ENCODE measurements at regions not wholly inside any gene's neighbourhood (a gene's known extent, or its start where the extent isn't known, plus 50 kb on each side); places are given as distances from the start of the nearest gene placed in this dataset.
"Not testable (repeated sequence)": the region's sequence is repeated elsewhere in the genome, so short reads cannot be mapped to it uniquely, and the experiment has no call there.

DNA sequence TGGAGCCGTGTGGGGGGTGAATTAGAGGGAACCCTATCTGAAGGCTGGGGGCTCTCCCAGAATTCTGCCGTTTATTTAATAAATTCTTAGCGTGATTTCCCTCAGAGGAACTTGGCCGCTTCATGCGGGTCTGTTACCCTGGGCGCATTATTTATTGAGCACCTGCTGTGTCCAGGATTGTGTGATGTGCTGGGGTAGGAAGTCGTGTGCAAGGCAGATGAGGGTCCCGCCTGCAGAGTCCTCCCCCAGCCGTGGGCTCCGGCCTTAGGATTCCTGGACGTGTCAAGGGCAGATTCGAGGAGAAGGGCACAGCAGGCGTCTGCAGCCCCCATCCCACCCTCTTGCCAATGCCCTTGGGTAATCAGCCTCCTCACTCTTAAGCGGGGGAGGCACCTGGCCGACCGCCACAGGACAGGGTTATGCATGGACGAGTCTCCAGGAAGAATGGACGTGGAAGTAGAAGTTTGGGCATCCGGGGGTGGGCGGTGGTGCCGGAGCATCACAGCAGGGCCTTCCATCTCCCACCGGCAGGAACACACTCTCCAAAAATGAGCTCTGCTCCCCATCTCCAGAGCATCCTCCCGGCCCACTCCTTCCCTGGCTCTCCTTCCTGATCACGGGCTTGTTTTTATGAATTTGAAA is 233.3 kb upstream of the C1orf174 start:
- Histone ChIP-seq H3K4me3 (no peak overlapping the region), H3K27ac (no peak overlapping the region), H3K36me3 (no peaks in the 10 kb centered on the region), H3K27me3 (no peaks in the 10 kb centered on the region), H3K9me3 (peaks cover 0 to 4% (median 1%) of the 10 kb centered on the region in 4 donors), H3K4me1 (no peaks in the 10 kb centered on the region)
- WGBS, 2 donors = 69 to 75% methylated on average over 21 to 24 of the region's 24 CpGs
- no peak for DNase-seq (ENCODE audit: low spot score in 2 of 2)
- TF ChIP-seq, protein P1, sequence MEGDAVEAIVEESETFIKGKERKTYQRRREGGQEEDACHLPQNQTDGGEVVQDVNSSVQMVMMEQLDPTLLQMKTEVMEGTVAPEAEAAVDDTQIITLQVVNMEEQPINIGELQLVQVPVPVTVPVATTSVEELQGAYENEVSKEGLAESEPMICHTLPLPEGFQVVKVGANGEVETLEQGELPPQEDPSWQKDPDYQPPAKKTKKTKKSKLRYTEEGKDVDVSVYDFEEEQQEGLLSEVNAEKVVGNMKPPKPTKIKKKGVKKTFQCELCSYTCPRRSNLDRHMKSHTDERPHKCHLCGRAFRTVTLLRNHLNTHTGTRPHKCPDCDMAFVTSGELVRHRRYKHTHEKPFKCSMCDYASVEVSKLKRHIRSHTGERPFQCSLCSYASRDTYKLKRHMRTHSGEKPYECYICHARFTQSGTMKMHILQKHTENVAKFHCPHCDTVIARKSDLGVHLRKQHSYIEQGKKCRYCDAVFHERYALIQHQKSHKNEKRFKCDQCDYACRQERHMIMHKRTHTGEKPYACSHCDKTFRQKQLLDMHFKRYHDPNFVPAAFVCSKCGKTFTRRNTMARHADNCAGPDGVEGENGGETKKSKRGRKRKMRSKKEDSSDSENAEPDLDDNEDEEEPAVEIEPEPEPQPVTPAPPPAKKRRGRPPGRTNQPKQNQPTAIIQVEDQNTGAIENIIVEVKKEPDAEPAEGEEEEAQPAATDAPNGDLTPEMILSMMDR (IDR thresholded peaks at IDR 0.05) = no peak
- TF ChIP-seq EP300 (IDR thresholded peaks at IDR 0.05) = no peak
- TF ChIP-seq POLR2A (IDR thresholded peaks at IDR 0.05) = no peak

GRCh38 chr1:4133939-4134321 is 233.9 kb upstream of the C1orf174 start:
- H3K27me3 ChIP-seq = no peaks in the 10 kb centered on the region
- no peaks in the 10 kb centered on the region for H3K4me1 ChIP-seq
- 49 to 59% methylated on average over 9 of the region's 9 CpGs for WGBS, 2 donors
- no peaks in the 10 kb centered on the region for H3K36me3 ChIP-seq
- TF ChIP-seq POLR2A (IDR thresholded peaks at IDR 0.05) = no peak
- TF ChIP-seq, protein P1 (IDR thresholded peaks at IDR 0.05) = no peak
- TF ChIP-seq EP300 (IDR thresholded peaks at IDR 0.05) = no peak
- no peak for DNase-seq (ENCODE audit: low spot score in 2 of 2)
- peaks cover 0 to 4% (median 1%) of the 10 kb centered on the region in 4 donors for H3K9me3 ChIP-seq
- H3K4me3 ChIP-seq = no peak overlapping the region
- no peak overlapping the region for H3K27ac ChIP-seq

- not testable (repeated sequence) for H3K27me3 ChIP-seq, H3K4me1 ChIP-seq
These were observed 235.8 kb upstream of the C1orf174 start for GRCh38 chr1:4135853-4136252.

GRCh38 chr1:4137621-4138415 is 237.7 kb upstream of the C1orf174 start:
- no peak overlapping the region for H3K4me3 ChIP-seq
- peaks cover 0 to 4% (median 1%) of the 10 kb centered on the region in 4 donors for H3K9me3 ChIP-seq
- 26 to 32% methylated on average over 14 of the region's 14 CpGs for WGBS, 2 donors
- TF ChIP-seq, protein P1 (IDR thresholded peaks at IDR 0.05) = no peak
- TF ChIP-seq EP300 (IDR thresholded peaks at IDR 0.05) = no peak
- no peak for TF ChIP-seq POLR2A (IDR thresholded peaks at IDR 0.05)
- H3K36me3 ChIP-seq = no peaks in the 10 kb centered on the region
- H3K27ac ChIP-seq = no peak overlapping the region
- DNase-seq (ENCODE audit: low spot score in 2 of 2) = no peak
- peaks cover 0 to 5% of the 10 kb centered on the region in 2 donors for H3K27me3 ChIP-seq
- H3K4me1 ChIP-seq = no peaks in the 10 kb centered on the region

More at GRCh38 chr1:4135853-4136252, 235.8 kb upstream of the C1orf174 start:
- not testable (repeated sequence) for H3K27ac ChIP-seq; H3K36me3 ChIP-seq; H3K9me3 ChIP-seq; DNase-seq (ENCODE audit: low spot score in 2 of 2); H3K4me3 ChIP-seq

DNA sequence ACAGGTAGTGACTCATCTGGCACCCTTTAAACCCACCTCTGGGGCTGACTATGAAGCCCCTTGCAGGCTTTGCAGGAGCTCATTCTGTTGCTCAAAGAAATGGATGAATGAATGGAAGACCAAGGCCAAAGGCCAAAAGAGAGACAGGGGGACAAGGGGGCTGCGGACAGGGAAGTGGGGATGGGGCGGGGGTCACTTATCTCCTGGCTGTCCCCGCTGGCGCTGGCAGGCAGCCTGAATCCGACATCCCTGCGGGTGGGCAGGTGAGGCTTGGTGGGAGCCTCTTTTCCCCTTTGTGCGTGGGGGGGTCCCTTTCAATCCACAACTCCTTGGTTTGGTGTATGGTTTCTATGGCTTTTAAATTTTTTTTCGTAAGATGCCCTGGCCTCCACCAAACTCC is 239.6 kb upstream of the C1orf174 start:
- peaks cover 0 to 5% of the 10 kb centered on the region in 2 donors for H3K27me3 ChIP-seq
- H3K36me3 ChIP-seq = no peaks in the 10 kb centered on the region
- TF ChIP-seq EP300 (IDR thresholded peaks at IDR 0.05) (no peak), POLR2A (IDR thresholded peaks at IDR 0.05) (no peak)
- TF ChIP-seq, protein P1 (IDR thresholded peaks at IDR 0.05) = no peak
- no peak for DNase-seq (ENCODE audit: low spot score in 2 of 2)
- no peaks in the 10 kb centered on the region for H3K4me1 ChIP-seq
- peaks cover 0 to 4% (median 1%) of the 10 kb centered on the region in 4 donors for H3K9me3 ChIP-seq
- 91 to 92% methylated on average over 8 of the region's 8 CpGs for whole genome bisulfite sequencing, 2 donors
- no peak overlapping the region for H3K27ac ChIP-seq
- H3K4me3 ChIP-seq = no peak overlapping the region

All from tibial nerve (tissue), 4 donors.